GM18873 (cell line): ENCODE measurements at regions not wholly inside any gene's neighbourhood (a gene's known extent, or its start where the extent isn't known, plus 50 kb on each side); places are given as distances from the start of the nearest gene placed in this dataset.

Experiments used
- ATAC-seq: cut with Tn5 transposase; IDR thresholded peaks from one replicate; pipeline ENCODE4 v1.9.1; 2021; ENCODE audit warnings: mild to moderate bottlenecking, moderate library complexity, moderate number of reproducible peaks; ENCODE audit not compliant: unreplicated experiment, low FRiP score

DNA sequence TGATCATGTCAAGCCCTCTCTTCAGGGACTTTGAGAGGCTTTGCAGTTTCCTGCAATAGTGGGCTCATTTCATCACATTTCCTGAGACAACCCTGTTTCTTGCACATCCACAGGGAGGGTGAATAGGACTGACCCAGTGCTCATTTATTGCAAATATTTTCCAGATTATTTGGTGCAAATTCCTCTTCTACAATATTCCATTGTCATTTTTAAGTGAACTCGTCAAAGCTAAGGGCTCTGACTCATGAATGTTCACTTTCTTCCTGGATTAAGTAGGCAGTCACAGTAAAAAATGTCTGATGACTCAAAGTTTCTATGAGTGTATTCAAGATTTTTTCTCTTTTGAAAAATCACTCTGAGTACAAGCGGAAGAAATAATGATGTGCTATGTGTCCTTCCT, 225.5 kb upstream of the GALNT5 start:
- ATAC-seq, result no peak

DNA sequence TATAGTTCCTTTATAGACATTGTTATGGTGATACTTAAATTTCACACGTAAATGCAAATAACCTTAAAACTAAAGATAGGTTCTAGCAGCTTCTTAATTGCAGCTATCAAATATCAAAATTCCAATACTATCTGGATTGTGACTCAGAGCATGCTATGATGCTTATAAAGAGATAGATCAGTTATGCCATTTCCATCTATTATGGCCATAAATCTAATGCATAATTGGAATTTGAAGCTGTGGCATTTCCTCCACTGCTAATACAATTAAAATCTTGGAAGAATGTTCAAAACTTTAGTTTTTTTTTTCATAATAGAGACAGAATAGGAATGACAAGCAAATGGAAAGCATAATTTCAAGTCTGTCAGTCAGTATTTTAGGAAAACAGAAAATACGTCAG, 220.8 kb upstream of the GALNT5 start:
- no peak for ATAC-seq

DNA sequence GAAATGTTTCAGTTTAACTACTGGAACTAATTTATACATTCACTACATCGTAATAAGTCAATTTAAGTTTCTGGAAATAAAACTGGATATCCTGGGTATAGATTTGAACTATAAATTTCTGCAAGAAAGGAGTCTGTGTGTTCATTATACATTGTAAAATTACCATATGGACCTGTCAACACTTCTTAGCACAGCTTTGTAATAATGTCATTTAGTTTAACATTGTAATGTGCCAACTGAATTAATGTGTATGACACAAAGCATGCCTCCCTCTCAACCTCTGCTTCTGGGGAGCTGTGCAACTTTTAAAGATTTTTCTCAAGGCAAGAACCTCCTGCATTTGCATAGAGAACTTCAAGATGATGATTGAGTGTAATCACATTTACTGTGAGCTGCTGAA, 213.7 kb upstream of the GALNT5 start:
- ATAC-seq, result no peak

DNA sequence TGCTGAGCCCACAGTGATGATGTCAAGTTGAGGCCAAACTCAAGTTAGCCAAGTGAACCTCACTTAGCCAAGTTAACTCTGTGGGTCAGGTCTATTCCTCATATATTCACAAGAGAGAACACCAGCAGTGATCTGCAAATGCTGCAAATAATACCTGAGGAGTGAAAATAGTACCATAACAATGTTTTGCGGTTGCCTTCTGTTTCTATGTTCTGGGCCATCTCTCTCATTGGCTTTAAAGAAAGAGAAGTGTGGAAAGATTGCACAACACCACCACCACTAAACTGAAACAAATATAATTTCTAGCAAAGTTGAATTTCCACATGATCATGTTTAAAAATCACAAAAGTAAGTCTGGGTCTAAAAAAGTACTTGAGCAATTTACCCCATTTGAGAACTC, 211.1 kb upstream of the GALNT5 start:
- no peak for ATAC-seq

DNA sequence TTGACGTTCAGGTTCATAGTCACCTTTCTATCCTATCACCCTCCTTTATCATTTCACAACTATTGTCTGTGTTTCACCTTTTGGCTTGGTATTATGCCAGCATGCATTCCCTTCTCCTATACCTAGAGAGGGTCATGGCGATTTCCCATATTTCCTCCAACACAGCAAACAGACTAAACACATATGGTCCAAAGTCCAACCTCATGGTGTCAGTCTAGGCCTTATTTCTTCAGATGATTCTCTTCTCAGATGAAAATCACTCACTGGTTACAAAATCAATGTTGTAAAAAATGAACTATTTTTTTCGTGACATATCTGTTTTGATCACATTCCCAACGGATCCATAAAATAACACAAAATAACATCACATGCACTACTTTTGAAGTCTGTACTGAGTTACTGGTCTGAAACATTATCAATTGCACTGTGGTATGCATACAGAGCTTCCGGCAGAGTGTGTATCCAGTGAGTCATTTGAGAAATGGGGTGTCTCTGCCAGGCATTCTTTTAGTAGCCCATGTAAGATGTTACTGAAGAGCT, 204.8 kb upstream of the GALNT5 start:
- ATAC-seq, result no peak

DNA sequence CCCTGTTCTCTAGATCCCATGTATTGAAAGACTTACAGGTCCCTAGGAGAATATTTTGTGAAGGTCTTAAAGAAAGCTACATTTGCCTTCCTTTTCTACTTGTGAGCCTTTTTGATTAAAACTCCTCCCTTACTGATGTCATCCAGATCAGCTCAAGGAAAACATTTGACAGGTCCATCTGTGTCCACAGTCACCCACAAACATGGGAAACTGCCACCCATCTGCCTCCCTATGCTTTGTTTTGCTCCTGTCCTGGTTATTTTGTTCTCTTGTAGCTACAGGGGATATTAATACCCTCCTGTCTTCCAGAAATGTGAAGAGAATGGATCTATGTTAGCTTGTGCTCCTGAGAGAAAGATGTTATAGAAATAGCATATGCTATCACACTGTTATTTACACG, 203.6 kb upstream of the GALNT5 start:
- ATAC-seq, result no peak

DNA sequence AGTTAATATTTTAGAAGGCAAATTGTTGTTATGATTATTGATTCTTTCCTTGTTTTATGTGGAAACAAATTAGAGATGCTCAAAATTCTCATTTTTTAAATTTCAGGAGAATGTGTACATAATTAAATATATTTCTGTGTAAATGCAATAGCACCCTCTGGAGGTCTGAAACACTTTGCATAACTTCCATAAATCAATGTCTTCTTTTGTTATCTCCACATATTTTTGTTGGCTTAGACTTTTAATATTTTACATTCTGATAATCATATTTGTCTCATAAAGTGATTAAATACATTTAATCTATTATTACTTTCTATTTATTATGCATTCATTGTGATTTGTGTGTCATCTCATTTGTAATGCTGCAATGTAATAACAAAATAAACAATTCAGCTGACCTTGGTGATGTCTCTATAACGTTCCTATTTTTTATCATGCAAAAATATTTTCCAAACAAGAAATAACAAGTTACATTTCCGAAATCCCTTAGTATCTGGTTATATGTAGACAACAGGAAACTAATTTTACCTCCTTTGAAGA, 201.8 kb upstream of the GALNT5 start:
- no peak for ATAC-seq

DNA sequence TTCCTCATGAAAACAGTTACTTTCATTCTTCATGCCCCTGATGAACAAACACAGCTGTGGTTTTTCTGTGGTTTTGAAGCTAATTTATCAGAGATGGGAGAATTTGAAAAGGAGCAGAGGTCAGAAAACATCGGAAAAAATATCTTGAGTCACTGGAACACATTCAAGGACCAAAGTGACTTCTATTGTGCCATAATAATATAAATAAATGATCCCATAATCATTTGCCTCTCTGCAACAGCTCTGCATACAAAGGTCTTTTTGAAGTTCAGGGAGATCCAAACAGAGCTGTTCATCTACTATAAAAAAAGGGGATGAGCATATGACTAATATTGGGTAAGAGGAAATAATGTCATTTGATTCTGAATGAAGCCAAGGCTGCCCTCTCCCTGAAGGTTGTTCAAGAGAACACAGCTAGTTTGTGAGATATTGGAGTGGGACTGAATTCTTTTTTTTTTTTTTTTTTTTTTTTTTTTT, 201.3 kb upstream of the GALNT5 start:
- no peak for ATAC-seq

DNA sequence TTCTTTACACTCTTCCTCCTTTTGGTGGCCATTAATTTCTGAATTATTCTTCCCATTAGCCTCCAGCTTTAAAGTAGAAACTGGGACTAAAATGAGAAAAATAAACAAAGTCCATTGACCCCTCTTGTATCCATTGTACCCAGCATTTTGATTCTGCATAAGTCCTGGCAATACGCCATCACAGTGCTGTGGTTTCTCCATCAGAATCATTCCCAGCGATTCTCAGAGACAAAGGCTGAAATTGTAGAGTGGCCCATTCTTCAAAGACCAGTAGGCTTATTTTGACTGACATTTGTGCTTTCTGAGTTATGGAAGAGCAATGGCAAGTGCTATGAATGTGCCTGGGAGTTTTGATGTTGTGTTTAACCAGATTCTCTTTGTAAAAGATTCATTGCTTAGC, 199.3 kb upstream of the GALNT5 start:
- no peak for ATAC-seq

DNA sequence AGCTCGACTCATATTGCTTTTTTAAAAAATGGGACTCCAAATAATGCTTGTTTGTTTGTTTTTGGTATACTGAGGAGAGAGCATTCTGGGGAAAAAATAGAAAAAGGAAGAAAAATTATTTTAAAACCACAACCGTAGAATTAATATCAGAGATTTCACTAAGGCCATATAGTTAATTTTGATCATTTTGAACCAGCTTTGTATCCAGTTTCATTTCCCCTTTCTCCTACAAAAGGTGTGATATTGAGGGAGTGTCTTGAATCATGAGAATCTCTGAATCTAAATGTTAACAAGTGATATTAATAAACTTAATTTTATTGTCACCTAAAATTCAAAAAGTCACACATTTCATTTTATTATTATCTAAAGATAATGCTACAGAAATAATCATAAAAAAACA, 198.5 kb upstream of the GALNT5 start:
- no peak for ATAC-seq

DNA sequence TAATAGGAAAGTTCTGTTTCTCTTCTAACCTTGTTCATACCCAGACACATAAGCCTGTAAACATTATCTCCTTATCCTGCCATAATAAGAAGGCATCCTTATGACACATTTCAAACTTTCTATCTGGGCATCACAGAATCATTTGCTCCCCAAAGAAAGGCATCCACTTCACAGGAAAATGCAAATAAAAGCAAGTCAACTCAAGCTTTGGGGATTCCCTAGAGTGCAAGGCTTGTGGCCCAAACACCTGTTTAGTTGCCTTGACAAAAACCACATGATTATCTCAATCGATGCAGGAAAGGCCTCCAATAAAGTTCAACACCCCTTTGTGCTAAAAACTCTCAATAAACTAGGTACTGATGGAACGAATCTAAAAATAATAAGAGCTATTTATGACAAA, 195.7 kb upstream of the GALNT5 start:
- peak; percentile 95 for ATAC-seq

DNA sequence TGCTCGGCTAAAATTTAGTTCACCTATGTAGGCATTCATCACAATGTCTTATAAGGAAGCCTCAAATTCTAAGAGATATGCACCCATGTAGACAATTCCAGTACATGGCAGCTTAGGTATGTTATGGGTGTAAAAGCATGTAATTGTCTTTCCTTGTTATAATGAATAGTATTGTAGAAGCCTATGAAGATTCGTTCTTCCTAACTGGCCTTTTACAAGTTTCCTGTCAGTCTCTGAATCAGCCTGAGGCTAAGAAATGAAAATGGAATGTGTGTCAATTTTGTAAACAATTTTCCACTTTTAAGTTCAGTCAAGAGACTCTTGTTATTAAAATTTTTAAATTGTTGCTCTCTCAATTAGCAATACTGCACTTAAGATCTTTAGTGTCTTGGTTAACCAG, 189.9 kb upstream of the GALNT5 start:
- no peak for ATAC-seq

DNA sequence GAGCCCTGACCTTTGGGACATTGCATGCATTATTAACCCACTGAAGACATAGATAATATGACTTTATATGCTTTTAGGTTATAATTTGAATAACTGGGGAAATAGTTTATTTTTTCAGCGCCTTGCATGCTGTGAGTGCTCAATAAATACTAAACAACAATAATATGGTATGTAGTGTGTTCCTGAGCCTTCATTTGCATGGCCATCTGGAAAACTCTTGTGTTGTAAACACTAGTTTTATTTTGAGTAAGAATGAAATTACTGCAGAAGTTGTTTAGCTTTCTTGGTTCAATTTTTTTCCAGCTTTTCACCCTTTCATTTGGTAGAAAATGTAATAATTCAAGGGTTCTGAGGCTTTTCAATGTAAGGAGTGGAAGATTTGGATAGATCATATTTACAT, 189.3 kb upstream of the GALNT5 start:
- no peak for ATAC-seq

DNA sequence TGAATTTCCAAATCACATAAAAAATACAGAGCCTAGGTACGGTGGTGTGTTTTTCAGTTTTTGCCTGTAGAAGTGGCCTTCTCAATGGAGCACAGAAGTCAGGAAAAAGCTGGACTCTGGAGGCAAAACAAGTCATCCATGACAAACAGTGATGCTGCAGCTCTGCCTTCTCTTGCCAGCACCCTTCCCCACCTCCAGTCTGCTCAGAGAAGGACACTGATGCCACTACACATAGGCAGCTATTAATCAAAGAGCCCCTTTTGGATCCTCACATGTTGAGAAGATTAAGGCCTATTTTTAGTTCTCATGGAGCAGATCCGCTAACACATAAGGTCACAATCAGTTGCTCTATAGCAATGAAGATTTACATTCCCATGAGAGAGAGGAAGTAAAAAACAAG, 181.6 kb upstream of the GALNT5 start:
- no peak for ATAC-seq

DNA sequence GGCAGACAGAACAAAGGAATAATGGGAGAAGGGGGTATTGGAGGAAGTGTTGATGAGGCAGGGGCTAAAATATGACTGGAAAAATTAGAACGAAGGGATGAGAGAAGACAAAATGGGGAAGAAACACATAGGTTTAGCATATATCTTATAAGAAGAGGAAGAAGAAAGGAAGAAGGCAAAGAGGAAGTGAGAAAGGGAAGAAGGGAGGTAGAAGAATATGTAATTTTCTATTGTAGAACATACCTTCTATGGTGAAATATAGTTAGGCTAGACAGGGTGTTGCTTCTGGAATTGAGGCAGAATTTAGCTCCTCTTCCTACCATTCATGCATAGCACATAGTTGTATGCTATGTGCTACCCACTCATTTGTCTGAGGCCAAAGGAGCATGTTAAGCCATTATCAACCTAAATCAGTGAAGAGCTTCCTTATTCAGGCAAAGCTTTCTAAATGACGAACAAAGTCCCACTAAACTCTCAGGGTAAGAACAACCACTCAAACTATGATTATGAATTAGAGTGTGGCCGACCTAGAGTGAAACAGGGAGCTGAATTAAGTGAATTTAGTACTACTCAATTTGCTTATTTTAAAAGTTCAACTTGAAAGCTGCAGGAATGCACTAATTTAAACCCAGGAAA, 180.9 kb upstream of the GALNT5 start:
- ATAC-seq, result peak; percentile 79

DNA sequence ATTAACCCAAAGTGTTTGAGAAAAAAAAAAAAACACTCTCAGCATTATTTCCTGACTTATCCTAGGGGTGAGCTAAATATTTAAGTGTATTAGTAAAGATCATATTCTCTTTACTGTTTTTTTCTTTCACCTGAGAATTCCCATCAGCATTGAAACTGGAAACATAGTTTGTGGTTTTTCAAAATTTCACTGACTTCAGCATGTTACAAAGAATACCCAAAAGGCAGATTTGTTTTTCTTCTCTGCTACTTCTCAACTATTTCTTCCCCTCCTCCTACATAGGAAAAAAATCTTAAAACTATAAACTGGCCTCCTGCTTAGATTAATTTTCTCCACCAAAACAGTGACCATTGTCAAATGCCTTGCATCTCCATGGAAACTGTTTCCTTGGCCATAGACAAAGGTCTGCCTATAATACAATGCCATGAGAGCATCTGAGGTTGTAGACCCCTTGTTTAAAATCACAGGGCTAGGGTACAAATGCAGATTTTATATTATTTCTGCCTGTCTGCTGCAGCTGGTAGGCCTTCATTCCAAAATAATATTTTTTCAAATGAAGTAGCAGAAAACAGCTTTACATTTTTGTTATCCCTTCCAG, 179.7 kb upstream of the GALNT5 start:
- ATAC-seq, result no peak

DNA sequence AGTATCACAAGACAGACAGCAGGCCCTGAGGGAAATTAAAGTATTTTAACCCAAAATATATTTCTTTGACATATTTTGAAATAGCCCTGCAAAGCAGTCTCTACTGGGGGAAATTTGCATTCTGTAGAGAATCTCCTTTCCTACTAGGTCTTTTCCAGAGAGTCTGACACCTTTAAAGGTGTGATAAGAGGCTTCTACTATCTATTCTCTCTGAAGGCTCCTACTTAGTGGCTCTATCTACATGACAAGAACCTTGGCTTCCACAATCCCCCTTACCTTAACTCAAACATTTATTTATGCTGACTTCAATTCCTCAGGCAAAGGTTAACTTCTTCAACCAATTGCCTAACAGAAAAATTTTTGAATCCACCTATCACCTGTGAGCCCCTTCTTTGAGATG, 174.6 kb upstream of the GALNT5 start:
- no peak for ATAC-seq

DNA sequence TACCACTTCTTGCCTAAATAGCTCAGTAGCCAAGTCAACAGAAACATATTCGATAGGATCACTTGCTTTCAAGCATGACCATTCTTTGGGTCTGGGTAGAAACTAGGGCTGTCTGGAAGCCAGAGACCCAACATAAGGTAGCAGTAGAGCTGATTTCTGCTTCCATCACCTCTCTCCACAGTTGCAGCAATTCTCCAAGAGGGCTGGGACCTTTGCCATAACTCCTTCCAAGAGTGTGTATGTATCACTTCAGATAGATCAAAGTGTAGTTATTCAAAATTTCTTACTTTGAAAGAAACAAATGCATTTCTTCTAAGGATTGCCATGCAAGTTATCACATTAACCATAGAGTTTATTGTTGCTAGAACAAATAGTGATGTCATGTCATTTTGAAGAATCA, 172.0 kb upstream of the GALNT5 start:
- no peak for ATAC-seq

DNA sequence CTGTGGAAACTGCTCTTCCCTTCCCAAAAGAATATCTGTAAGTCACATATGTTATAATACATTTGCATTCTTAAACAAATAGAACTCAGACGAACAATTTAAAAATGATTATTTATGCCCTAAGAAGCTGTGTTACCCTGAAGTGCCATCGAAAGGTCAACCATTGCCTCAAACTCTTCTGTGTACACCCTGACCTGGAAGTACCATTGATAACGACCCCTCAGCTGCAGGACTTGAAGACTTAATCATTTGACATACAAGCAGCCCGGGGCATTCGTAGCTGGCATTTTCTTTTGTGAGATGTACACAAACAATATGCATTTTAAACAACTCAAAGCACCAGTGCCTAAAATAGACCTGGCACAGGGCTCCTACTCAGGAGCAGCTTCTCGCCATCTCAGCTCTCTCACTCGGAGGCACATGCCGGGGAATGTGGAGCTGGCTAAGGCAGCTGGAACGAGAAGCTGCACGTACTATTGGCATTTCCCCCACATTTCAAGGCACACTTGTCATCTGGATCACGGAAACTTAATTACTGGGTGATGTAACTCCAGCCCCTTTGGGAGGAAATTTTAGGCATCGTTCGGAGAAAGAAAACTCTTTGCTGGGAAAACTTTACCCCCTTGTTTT, 170.0 kb upstream of the GALNT5 start:
- ATAC-seq, result no peak

DNA sequence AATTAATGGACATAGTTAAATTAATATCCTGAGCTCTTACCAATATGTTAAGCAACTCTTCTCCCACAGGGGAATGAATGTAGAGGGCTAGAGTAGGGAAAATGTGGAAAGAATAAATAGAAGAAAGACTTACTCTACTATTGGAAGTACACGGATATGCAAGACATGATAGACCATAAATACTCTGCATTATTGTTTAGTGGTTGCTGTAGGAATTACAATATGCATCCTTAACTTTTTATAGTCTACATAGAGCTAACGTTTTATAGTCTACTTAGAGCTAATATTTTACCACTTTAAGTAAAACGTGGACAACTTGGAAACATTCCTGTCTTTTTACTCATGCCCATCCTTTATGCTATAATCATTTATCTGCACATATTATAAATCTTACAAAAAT, 163.8 kb upstream of the GALNT5 start:
- no peak for ATAC-seq

DNA sequence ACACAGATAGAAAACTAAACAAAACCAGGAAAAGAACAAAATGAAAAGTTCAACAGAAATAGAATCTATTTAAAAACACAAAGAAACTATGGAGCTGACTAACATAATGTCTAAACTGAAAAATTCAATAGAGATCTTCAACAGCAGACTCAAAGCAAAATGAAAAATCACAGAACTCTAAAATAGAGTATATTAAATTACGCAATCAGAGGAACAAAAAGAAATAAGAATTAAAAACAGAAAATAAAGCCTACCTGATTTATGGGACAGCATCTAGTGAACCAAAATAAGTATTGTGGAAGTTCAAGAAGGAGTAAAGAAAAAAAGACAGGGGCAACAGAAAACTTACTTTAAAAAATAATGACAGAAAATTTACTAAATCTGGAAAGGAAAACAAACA, 152.1 kb upstream of the GALNT5 start:
- no peak for ATAC-seq

DNA sequence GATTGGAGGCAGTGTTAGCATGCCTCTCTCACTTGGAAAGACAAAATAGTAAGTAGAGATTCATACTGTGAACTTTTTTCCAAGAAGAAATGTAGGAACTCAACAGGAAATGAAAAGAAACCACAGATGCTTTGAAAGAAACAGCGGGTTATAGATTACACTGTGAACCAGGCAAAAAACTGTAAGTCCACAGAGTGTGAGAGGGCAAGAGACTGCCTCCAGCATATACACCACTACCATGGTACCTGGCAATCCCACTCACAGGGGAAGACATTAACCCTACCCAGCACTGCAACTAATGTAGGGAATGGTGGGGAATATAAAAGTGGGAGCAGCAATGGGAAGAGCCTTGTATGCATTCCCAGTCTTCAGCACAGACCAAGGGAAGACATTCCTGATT, 150.6 kb upstream of the GALNT5 start:
- ATAC-seq, result no peak
